Immature natural killer cell (primary cell): ENCODE measurements at regions not wholly inside any gene's neighbourhood (a gene's known extent, or its start where the extent isn't known, plus 50 kb on each side); places are given as distances from the start of the nearest gene placed in this dataset.
A peak's percentile ranks its signal among the peaks of the same experiment; 100 is the strongest.
"Not testable (repeated sequence)": the region's sequence is repeated elsewhere in the genome, so short reads cannot be mapped to it uniquely, and the experiment has no call there.

Source experiments
- DNase-seq, 3 donors: peaks; one replicate each; pipeline ENCODE4 v3.0.0; 2022; ENCODE audit warnings: mixed read lengths in 1 of 3
- H3K27ac Mint-ChIP-seq, 6 donors: one replicate each; pipeline ENCODE4 v1.8.0; 2020; ENCODE audit warnings: mixed read lengths in 6 of 6, mild to moderate bottlenecking in 5 of 6, inconsistent platforms in 4 of 6, moderate library complexity in 3 of 6
- H3K27me3 Mint-ChIP-seq, 3 donors: one replicate each; pipeline ENCODE4 v1.8.0; 2020 to 2021; ENCODE audit warnings: low read depth in 3 of 3, mild to moderate bottlenecking in 3 of 3, mixed read lengths in 3 of 3, moderate library complexity in 3 of 3, inconsistent platforms in 1 of 3
- H3K36me3 Mint-ChIP-seq, 3 donors: one replicate each; pipeline ENCODE4 v1.8.0; 2020; ENCODE audit warnings: mixed read lengths in 3 of 3, inconsistent platforms in 2 of 3, mild to moderate bottlenecking in 2 of 3
- H3K4me1 Mint-ChIP-seq, 2 donors: one replicate each; pipeline ENCODE4 v1.8.0; 2020; ENCODE audit warnings: inconsistent platforms in 2 of 2, mild to moderate bottlenecking in 2 of 2, mixed read lengths in 2 of 2, moderate library complexity in 1 of 2
- H3K4me3 Mint-ChIP-seq, 5 donors: one replicate each; pipeline ENCODE4 v1.8.0; 2020; ENCODE audit warnings: mild to moderate bottlenecking in 5 of 5, mixed read lengths in 5 of 5, inconsistent platforms in 3 of 5, moderate library complexity in 3 of 5
- H3K9me3 Mint-ChIP-seq, 6 donors: one replicate each; pipeline ENCODE4 v1.8.0; 2020; ENCODE audit warnings: mild to moderate bottlenecking in 6 of 6, mixed read lengths in 6 of 6, inconsistent platforms in 4 of 6, moderate library complexity in 3 of 6

GRCh38 chr21:10270211-10270610, 251.2 kb upstream of the TPTE start:
- not testable (repeated sequence) for H3K27me3 Mint-ChIP-seq, H3K36me3 Mint-ChIP-seq, H3K4me3 Mint-ChIP-seq, H3K4me1 Mint-ChIP-seq, H3K27ac Mint-ChIP-seq
- peaks cover 7 to 18% (median 14%) of the 10 kb centered on the region in 6 donors for H3K9me3 Mint-ChIP-seq
- peak in 1 of 3 donors; percentile 1 for DNase-seq

GRCh38 chr21:10271666-10272207, 249.6 kb upstream of the TPTE start:
- peaks cover 7 to 18% (median 14%) of the 10 kb centered on the region in 6 donors for H3K9me3 Mint-ChIP-seq
- H3K36me3 Mint-ChIP-seq, H3K4me3 Mint-ChIP-seq, H3K27ac Mint-ChIP-seq, DNase-seq, H3K4me1 Mint-ChIP-seq, H3K27me3 Mint-ChIP-seq: not testable (repeated sequence)

GRCh38 chr21:10272216-10272615, 249.2 kb upstream of the TPTE start:
- Mint-ChIP-seq H3K27me3 (no peaks in the 10 kb centered on the region), H3K4me1 (no peaks in the 10 kb centered on the region), H3K36me3 (no peaks in the 10 kb centered on the region), H3K4me3 (no peak overlapping the region), H3K27ac (no peak overlapping the region), H3K9me3 (peaks cover 7 to 18% (median 14%) of the 10 kb centered on the region in 6 donors)
- DNase-seq: no peak

- Mint-ChIP-seq H3K4me3 (no peak overlapping the region), H3K9me3 (peaks cover 7 to 18% (median 14%) of the 10 kb centered on the region in 6 donors), H3K4me1 (no peaks in the 10 kb centered on the region)
Observed at GRCh38 chr21:10273196-10273595, 248.2 kb upstream of the TPTE start.

GRCh38 chr21:10273794-10274338, 247.5 kb upstream of the TPTE start:
- H3K9me3 Mint-ChIP-seq: peaks cover 7 to 18% (median 14%) of the 10 kb centered on the region in 6 donors
- not testable (repeated sequence) for H3K27ac Mint-ChIP-seq, H3K36me3 Mint-ChIP-seq, H3K4me3 Mint-ChIP-seq, H3K27me3 Mint-ChIP-seq, DNase-seq, H3K4me1 Mint-ChIP-seq

More at GRCh38 chr21:10273196-10273595, 248.2 kb upstream of the TPTE start:
- Mint-ChIP-seq H3K27ac (no peak overlapping the region), H3K27me3 (no peaks in the 10 kb centered on the region), H3K36me3 (no peaks in the 10 kb centered on the region)
- DNase-seq: no peak
